Endothelial cell (in vitro differentiated cells): ENCODE measurements at regions not wholly inside any gene's neighbourhood (a gene's known extent, or its start where the extent isn't known, plus 50 kb on each side); places are given as distances from the start of the nearest gene placed in this dataset.

Experiments
- DNase-seq: peaks from one replicate; pipeline ENCODE4 v3.0.0; 2021; ENCODE audit warnings: low spot score
- H3K27ac Mint-ChIP-seq: one replicate; pipeline ENCODE4 v1.8.0; 2021; ENCODE audit warnings: mixed read lengths, inconsistent platforms; ENCODE audit not compliant: unreplicated experiment
- H3K27me3 Mint-ChIP-seq: one replicate; pipeline ENCODE4 v1.8.0; 2021; ENCODE audit warnings: mild to moderate bottlenecking, moderate library complexity, mixed read lengths, inconsistent platforms; ENCODE audit not compliant: unreplicated experiment
- H3K36me3 Mint-ChIP-seq: one replicate; pipeline ENCODE4 v1.8.0; 2021; ENCODE audit warnings: mild to moderate bottlenecking, low read depth, mixed read lengths, inconsistent platforms; ENCODE audit not compliant: unreplicated experiment
- H3K4me1 Mint-ChIP-seq: one replicate; pipeline ENCODE4 v1.8.0; 2021; ENCODE audit warnings: mild to moderate bottlenecking, mixed read lengths, inconsistent platforms; ENCODE audit not compliant: unreplicated experiment
- H3K4me3 Mint-ChIP-seq: one replicate; pipeline ENCODE4 v1.8.0; 2021; ENCODE audit warnings: mild to moderate bottlenecking, mixed read lengths, inconsistent platforms; ENCODE audit not compliant: unreplicated experiment
- H3K9me3 Mint-ChIP-seq: one replicate; pipeline ENCODE4 v1.8.0; 2021; ENCODE audit warnings: mixed read lengths, inconsistent platforms; ENCODE audit not compliant: unreplicated experiment
- TF ChIP-seq, protein P1 (sequence below): fragments of 200-600 bp; sonication (generic); IDR thresholded peaks from one replicate; pipeline ENCODE4 v1.5.0; 2021; ENCODE audit warnings: antibody characterized with exemption; ENCODE audit not compliant: unreplicated experiment

GRCh38 chr4:58216461-58216860 is 1106.3 kb upstream of the IGFBP7 start:
- Mint-ChIP-seq H3K27me3 (no peaks in the 10 kb centered on the region), H3K36me3 (no peaks in the 10 kb centered on the region), H3K4me3 (no peak overlapping the region), H3K9me3 (no peaks in the 10 kb centered on the region), H3K27ac (no peak overlapping the region), H3K4me1 (no peaks in the 10 kb centered on the region)
- DNase-seq: no peak
- TF ChIP-seq, protein P1, sequence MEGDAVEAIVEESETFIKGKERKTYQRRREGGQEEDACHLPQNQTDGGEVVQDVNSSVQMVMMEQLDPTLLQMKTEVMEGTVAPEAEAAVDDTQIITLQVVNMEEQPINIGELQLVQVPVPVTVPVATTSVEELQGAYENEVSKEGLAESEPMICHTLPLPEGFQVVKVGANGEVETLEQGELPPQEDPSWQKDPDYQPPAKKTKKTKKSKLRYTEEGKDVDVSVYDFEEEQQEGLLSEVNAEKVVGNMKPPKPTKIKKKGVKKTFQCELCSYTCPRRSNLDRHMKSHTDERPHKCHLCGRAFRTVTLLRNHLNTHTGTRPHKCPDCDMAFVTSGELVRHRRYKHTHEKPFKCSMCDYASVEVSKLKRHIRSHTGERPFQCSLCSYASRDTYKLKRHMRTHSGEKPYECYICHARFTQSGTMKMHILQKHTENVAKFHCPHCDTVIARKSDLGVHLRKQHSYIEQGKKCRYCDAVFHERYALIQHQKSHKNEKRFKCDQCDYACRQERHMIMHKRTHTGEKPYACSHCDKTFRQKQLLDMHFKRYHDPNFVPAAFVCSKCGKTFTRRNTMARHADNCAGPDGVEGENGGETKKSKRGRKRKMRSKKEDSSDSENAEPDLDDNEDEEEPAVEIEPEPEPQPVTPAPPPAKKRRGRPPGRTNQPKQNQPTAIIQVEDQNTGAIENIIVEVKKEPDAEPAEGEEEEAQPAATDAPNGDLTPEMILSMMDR: no peak

DNA sequence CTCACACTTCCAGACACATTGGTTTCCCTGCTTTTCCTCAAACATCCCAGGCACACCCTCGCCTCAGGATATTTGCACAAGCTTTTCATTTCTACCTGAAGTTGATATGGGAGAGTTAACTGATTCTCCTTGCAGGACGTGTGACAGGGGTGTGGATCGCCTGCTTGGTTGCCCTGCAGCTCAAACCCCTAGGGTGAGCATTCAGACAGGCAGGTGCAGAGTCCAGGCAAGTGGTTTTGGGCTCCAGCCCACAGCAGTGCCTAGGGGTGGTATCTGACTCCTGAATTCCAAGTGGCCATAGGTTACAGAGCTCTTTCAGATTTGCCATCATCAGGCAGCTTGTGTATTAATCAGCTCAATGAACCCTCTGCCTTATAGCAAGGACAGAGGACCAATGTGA is 1104.2 kb upstream of the IGFBP7 start:
- no peaks in the 10 kb centered on the region for H3K27me3 Mint-ChIP-seq
- no peaks in the 10 kb centered on the region for H3K9me3 Mint-ChIP-seq
- no peak overlapping the region for H3K4me3 Mint-ChIP-seq
- TF ChIP-seq, protein P1: no peak
- no peaks in the 10 kb centered on the region for H3K36me3 Mint-ChIP-seq
- DNase-seq: no peak
- H3K4me1 Mint-ChIP-seq: no peaks in the 10 kb centered on the region
- H3K27ac Mint-ChIP-seq: no peak overlapping the region

DNA sequence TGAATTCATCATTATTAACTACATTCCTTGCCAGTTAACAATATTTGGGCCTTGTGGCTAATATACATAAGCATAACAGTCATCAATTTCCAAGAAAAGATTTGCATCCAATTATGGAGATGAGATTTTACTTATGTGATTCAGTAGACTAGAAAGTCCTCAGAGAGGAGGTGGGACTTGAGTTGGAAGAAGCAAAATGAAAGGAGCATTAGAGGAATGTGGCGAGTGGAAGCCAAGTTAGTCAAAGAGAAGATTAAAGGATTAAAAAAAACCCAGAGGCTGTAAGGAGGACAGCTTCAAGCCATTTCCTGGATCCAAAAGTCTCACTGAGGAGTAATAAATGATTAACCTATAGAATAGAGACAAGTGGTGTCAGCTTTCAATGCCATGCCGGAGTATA is 1099.4 kb upstream of the IGFBP7 start:
- H3K4me3 Mint-ChIP-seq: no peak overlapping the region
- H3K36me3 Mint-ChIP-seq: no peaks in the 10 kb centered on the region
- H3K4me1 Mint-ChIP-seq: no peaks in the 10 kb centered on the region
- no peaks in the 10 kb centered on the region for H3K9me3 Mint-ChIP-seq
- H3K27ac Mint-ChIP-seq: no peak overlapping the region
- no peak for DNase-seq
- H3K27me3 Mint-ChIP-seq: no peaks in the 10 kb centered on the region
- TF ChIP-seq, protein P1: no peak

DNA sequence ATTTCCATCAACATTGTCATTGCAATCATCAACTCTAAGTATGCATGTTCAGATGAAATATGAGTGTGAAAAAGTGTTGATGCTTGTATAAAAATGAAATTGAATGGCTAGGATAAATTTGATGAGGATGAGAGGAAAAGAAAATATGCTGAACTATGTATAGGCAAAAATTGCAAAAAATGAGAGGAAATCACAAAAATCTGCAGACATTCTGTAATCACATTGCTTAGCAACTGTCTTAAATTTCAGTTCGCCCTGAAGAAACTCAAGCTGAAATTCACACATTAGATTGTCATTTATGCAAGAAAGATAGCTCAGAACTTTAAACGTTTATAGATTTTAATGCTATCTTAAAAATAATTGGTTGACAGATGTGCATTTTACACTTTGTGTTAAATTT is 1098.8 kb upstream of the IGFBP7 start:
- DNase-seq: no peak
- TF ChIP-seq, protein P1: no peak
- H3K4me3 Mint-ChIP-seq: no peak overlapping the region

GRCh38 chr4:58205446-58206235 is 1095.5 kb upstream of the IGFBP7 start:
- no peak overlapping the region for H3K27ac Mint-ChIP-seq
- no peaks in the 10 kb centered on the region for H3K36me3 Mint-ChIP-seq
- no peak for DNase-seq
- H3K27me3 Mint-ChIP-seq: no peaks in the 10 kb centered on the region
- H3K9me3 Mint-ChIP-seq: no peaks in the 10 kb centered on the region
- no peaks in the 10 kb centered on the region for H3K4me1 Mint-ChIP-seq
- TF ChIP-seq, protein P1: no peak
- H3K4me3 Mint-ChIP-seq: no peak overlapping the region

More for the DNA sequence above, 1098.8 kb upstream of the IGFBP7 start:
- Mint-ChIP-seq H3K4me1 (no peaks in the 10 kb centered on the region), H3K36me3 (no peaks in the 10 kb centered on the region), H3K9me3 (no peaks in the 10 kb centered on the region), H3K27ac (no peak overlapping the region), H3K27me3 (no peaks in the 10 kb centered on the region)
